SK-N-SH treated with all-trans-retinoic acid at 6 μM for 48 hours (cell line): ENCODE measurements at regions not wholly inside any gene's neighbourhood (a gene's known extent, or its start where the extent isn't known, plus 50 kb on each side); places are given as distances from the start of the nearest gene placed in this dataset.

ENCODE experiments used
- ATAC-seq: fragments of 200-7000 bp; cut with Tn5 transposase; 3 replicates; pipeline ENCODE4 v1.9.1; 2020; ENCODE audit warnings: mild to moderate bottlenecking, moderate library complexity
- ARNTL ChIP-seq: fragments of 450-650 bp; formaldehyde crosslinking; IDR thresholded peaks from 2 replicates; pipeline ENCODE4 v1.5.0; 2020; ENCODE audit warnings: low read depth, mild to moderate bottlenecking, moderate library complexity, borderline replicate concordance
- BACH2 ChIP-seq: fragments of 250-450 bp; sonication (Bioruptor Pico); IDR thresholded peaks from 2 replicates; pipeline ENCODE4 v1.9.0; 2021; ENCODE audit warnings: mild to moderate bottlenecking, borderline replicate concordance
- CREB5 ChIP-seq: fragments of 250-450 bp; sonication (Bioruptor Pico); IDR thresholded peaks from 2 replicates; pipeline ENCODE4 v1.5.1; 2020; ENCODE audit warnings: low read depth, mild to moderate bottlenecking, moderate library complexity
- CSDC2 ChIP-seq: fragments of 250-450 bp; sonication (Bioruptor Pico); IDR thresholded peaks from 2 replicates; pipeline ENCODE4 v1.5.0; 2020; ENCODE audit warnings: mild to moderate bottlenecking, moderate library complexity
- CSRNP3 ChIP-seq: fragments of 250-450 bp; sonication (Bioruptor Pico); IDR thresholded peaks from 2 replicates; pipeline ENCODE4 v1.5.1; 2021; ENCODE audit warnings: mild to moderate bottlenecking, moderate library complexity
- ESRRG ChIP-seq: fragments of 250-450 bp; sonication (Bioruptor Pico); IDR thresholded peaks from 2 replicates; pipeline ENCODE4 v1.6.1; 2021; ENCODE audit warnings: mild to moderate bottlenecking
- GLIS3 ChIP-seq: fragments of 250-450 bp; sonication (Bioruptor Pico); IDR thresholded peaks from 2 replicates; pipeline ENCODE4 v1.5.0; 2020; ENCODE audit warnings: mild to moderate bottlenecking, moderate library complexity
- ISL1 ChIP-seq: fragments of 250-450 bp; sonication (Bioruptor Pico); IDR thresholded peaks from 2 replicates; pipeline ENCODE4 v2.1.2; 2022; ENCODE audit warnings: mild to moderate bottlenecking, moderate library complexity
- OSR1 ChIP-seq: fragments of 250-450 bp; sonication (Bioruptor Pico); IDR thresholded peaks from 2 replicates; pipeline ENCODE4 v1.8.0; 2022; ENCODE audit warnings: moderate library complexity, mild to moderate bottlenecking, inconsistent platforms
- PPARA ChIP-seq: fragments of 250-450 bp; sonication (Bioruptor Pico); IDR thresholded peaks from 2 replicates; pipeline ENCODE4 v1.5.0; 2020; ENCODE audit warnings: mild to moderate bottlenecking, borderline replicate concordance
- RARB ChIP-seq: fragments of 250-450 bp; sonication (Bioruptor Pico); IDR thresholded peaks from 2 replicates; pipeline ENCODE4 v1.8.0; 2021; ENCODE audit warnings: mild to moderate bottlenecking, moderate library complexity
- SNAI2 ChIP-seq: fragments of 250-450 bp; sonication (Bioruptor Pico); IDR thresholded peaks from 2 replicates; pipeline ENCODE4 v1.5.0; 2020; ENCODE audit warnings: mild to moderate bottlenecking, moderate library complexity
- TCF4 ChIP-seq: fragments of 250-450 bp; sonication (Bioruptor Pico); IDR thresholded peaks from 2 replicates; pipeline ENCODE4 v1.8.0; 2021; ENCODE audit warnings: mild to moderate bottlenecking, moderate library complexity, borderline replicate concordance
- TOX ChIP-seq: fragments of 250-450 bp; sonication (Bioruptor Pico); IDR thresholded peaks from 2 replicates; pipeline ENCODE4 v1.8.0; 2021; ENCODE audit warnings: mild to moderate bottlenecking, moderate library complexity, borderline replicate concordance
- TSHZ2 ChIP-seq: fragments of 250-450 bp; sonication (Bioruptor Pico); IDR thresholded peaks from 2 replicates; pipeline ENCODE4 v1.5.0; 2020; ENCODE audit warnings: mild to moderate bottlenecking, moderate library complexity
- ZC3H10 ChIP-seq: fragments of 250-450 bp; sonication (Bioruptor Pico); IDR thresholded peaks from 2 replicates; pipeline ENCODE4 v1.5.1; 2021; ENCODE audit warnings: mild to moderate bottlenecking, moderate library complexity
- ZFP3 ChIP-seq: fragments of 250-450 bp; sonication (Bioruptor Pico); IDR thresholded peaks from 2 replicates; pipeline ENCODE4 v1.5.0; 2020; ENCODE audit warnings: mild to moderate bottlenecking, moderate library complexity
- ZFP30 ChIP-seq: fragments of 450-650 bp; formaldehyde crosslinking; IDR thresholded peaks from 2 replicates; pipeline ENCODE4 v1.5.0; 2022; ENCODE audit warnings: mild to moderate bottlenecking, moderate library complexity
- ZNF565 ChIP-seq: fragments of 450-650 bp; formaldehyde crosslinking; conservative IDR thresholded peaks from 2 replicates; pipeline ENCODE4 v1.5.0; 2020; ENCODE audit warnings: low read depth, mild to moderate bottlenecking, moderate library complexity
- ZNF70 ChIP-seq: fragments of 450-650 bp; formaldehyde crosslinking; IDR thresholded peaks from 2 replicates; pipeline ENCODE4 v1.5.0; 2020; ENCODE audit warnings: mild to moderate bottlenecking, moderate library complexity
- TF ChIP-seq, protein P1 (sequence below): fragments of 250-450 bp; sonication (Bioruptor Pico); IDR thresholded peaks from 2 replicates; pipeline ENCODE4 v1.8.0; 2020; ENCODE audit warnings: mild to moderate bottlenecking, moderate library complexity, borderline replicate concordance
- TF ChIP-seq, protein P2 (sequence below): fragments of 250-450 bp; sonication (Bioruptor Pico); IDR thresholded peaks from 2 replicates; pipeline ENCODE4 v1.8.0; 2021; ENCODE audit warnings: low read depth, mild to moderate bottlenecking, moderate library complexity, borderline replicate concordance

GRCh38 chr3:72458375-72458774 lies 389.9 kb downstream of the SHQ1 start:
- ATAC-seq, result no peak
- TF ChIP-seq GLIS3 (CRISPR knock-in tag) (no peak), CSDC2 (CRISPR knock-in tag) (no peak), RARB (CRISPR knock-in tag) (no peak), ARNTL (CRISPR knock-in tag) (no peak), CSRNP3 (no peak), PPARA (CRISPR knock-in tag) (no peak), ZNF70 (CRISPR knock-in tag) (no peak), ISL1 (CRISPR knock-in tag) (no peak), ESRRG (CRISPR knock-in tag) (no peak), ZFP3 (CRISPR knock-in tag) (no peak), ZNF565 (no peak), CREB5 (no peak), ZC3H10 (CRISPR knock-in tag) (no peak), OSR1 (CRISPR knock-in tag) (no peak), BACH2 (CRISPR knock-in tag) (no peak)
- TF ChIP-seq, protein P1, sequence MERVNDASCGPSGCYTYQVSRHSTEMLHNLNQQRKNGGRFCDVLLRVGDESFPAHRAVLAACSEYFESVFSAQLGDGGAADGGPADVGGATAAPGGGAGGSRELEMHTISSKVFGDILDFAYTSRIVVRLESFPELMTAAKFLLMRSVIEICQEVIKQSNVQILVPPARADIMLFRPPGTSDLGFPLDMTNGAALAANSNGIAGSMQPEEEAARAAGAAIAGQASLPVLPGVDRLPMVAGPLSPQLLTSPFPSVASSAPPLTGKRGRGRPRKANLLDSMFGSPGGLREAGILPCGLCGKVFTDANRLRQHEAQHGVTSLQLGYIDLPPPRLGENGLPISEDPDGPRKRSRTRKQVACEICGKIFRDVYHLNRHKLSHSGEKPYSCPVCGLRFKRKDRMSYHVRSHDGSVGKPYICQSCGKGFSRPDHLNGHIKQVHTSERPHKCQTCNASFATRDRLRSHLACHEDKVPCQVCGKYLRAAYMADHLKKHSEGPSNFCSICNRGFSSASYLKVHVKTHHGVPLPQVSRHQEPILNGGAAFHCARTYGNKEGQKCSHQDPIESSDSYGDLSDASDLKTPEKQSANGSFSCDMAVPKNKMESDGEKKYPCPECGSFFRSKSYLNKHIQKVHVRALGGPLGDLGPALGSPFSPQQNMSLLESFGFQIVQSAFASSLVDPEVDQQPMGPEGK (CRISPR knock-in tag), result no peak

- TF ChIP-seq ZFP3 (CRISPR knock-in tag) (no peak), GLIS3 (CRISPR knock-in tag) (no peak), PPARA (CRISPR knock-in tag) (no peak), ZNF565 (no peak), ZFP30 (no peak), TCF4 (CRISPR knock-in tag) (no peak), ZC3H10 (CRISPR knock-in tag) (no peak), ESRRG (CRISPR knock-in tag) (no peak), OSR1 (CRISPR knock-in tag) (no peak), TSHZ2 (CRISPR knock-in tag) (no peak), SNAI2 (CRISPR knock-in tag) (no peak), CSRNP3 (no peak), ISL1 (CRISPR knock-in tag) (no peak), ARNTL (CRISPR knock-in tag) (no peak), TOX (no peak), CSDC2 (CRISPR knock-in tag) (no peak), CREB5 (no peak)
- TF ChIP-seq, protein P2, sequence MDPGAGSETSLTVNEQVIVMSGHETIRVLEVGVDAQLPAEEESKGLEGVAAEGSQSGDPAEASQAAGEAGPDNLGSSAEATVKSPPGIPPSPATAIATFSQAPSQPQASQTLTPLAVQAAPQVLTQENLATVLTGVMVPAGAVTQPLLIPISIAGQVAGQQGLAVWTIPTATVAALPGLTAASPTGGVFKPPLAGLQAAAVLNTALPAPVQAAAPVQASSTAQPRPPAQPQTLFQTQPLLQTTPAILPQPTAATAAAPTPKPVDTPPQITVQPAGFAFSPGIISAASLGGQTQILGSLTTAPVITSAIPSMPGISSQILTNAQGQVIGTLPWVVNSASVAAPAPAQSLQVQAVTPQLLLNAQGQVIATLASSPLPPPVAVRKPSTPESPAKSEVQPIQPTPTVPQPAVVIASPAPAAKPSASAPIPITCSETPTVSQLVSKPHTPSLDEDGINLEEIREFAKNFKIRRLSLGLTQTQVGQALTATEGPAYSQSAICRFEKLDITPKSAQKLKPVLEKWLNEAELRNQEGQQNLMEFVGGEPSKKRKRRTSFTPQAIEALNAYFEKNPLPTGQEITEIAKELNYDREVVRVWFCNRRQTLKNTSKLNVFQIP (CRISPR knock-in tag), result no peak
- TF ChIP-seq, protein P1 (CRISPR knock-in tag), result no peak
- TF ChIP-seq, all 23 proteins: peak for 0
- no peak for ATAC-seq
Observed at GRCh38 chr3:72454441-72454840, 393.8 kb downstream of the SHQ1 start.
